ENCODE measurements at regions not wholly inside any gene's neighbourhood (a gene's known extent, or its start where the extent isn't known, plus 50 kb on each side); places are given as distances from the start of the nearest gene placed in this dataset.
"Not testable (repeated sequence)": the region's sequence is repeated elsewhere in the genome, so short reads cannot be mapped to it uniquely, and the experiment has no call there.

- no peak for DNase-seq
Observed at GRCh38 chr5:92890841-92891244, 690.2 kb downstream of the NR2F1-AS1 start.

- no peak for DNase-seq
Observed at GRCh38 chr5:92889140-92889539, 691.9 kb downstream of the NR2F1-AS1 start.

GRCh38 chr5:92887254-92887653, 693.8 kb downstream of the NR2F1-AS1 start:
- no peak for DNase-seq

- DNase-seq: no peak
Observed at GRCh38 chr5:92886751-92887150, 694.3 kb downstream of the NR2F1-AS1 start.

- DNase-seq: peak in 3 of 56 donors; percentile 0 to 3 (median 1)
Observed at GRCh38 chr5:92885950-92886349, 695.1 kb downstream of the NR2F1-AS1 start.

- DNase-seq: no peak
Observed at GRCh38 chr5:92884469-92884868, 696.5 kb downstream of the NR2F1-AS1 start.

GRCh38 chr5:92879806-92880543, 701.0 kb downstream of the NR2F1-AS1 start:
- DNase-seq: no peak

GRCh38 chr5:92874790-92875189, 706.2 kb downstream of the NR2F1-AS1 start:
- DNase-seq: no peak

GRCh38 chr5:92868442-92868841, 712.6 kb downstream of the NR2F1-AS1 start:
- no peak for DNase-seq

- DNase-seq: no peak
Observed at GRCh38 chr5:92864591-92864990, 716.4 kb downstream of the NR2F1-AS1 start.

GRCh38 chr5:92863666-92864065, 717.4 kb downstream of the NR2F1-AS1 start:
- no peak for DNase-seq

- no peak for DNase-seq
Observed at GRCh38 chr5:92861531-92862285, 719.3 kb downstream of the NR2F1-AS1 start.

- DNase-seq: no peak
Observed at GRCh38 chr5:92860061-92860460, 721.0 kb downstream of the NR2F1-AS1 start.

GRCh38 chr5:92852219-92852618, 728.8 kb downstream of the NR2F1-AS1 start:
- DNase-seq: no peak

- DNase-seq: no peak
Observed at GRCh38 chr5:92850886-92851285, 730.1 kb downstream of the NR2F1-AS1 start.

GRCh38 chr5:92849756-92850155, 731.3 kb downstream of the NR2F1-AS1 start:
- DNase-seq: no peak

GRCh38 chr5:92841604-92842155, 739.3 kb downstream of the NR2F1-AS1 start:
- DNase-seq: no peak

GRCh38 chr5:92838253-92838652, 742.8 kb downstream of the NR2F1-AS1 start:
- DNase-seq: no peak

GRCh38 chr5:92836855-92837755, 743.9 kb downstream of the NR2F1-AS1 start:
- DNase-seq: no peak

- DNase-seq: no peak
Observed at GRCh38 chr5:92835712-92836111, 745.3 kb downstream of the NR2F1-AS1 start.

- DNase-seq: not testable (repeated sequence)
Observed at GRCh38 chr5:92823551-92823950, 757.5 kb downstream of the NR2F1-AS1 start.

All from nucleus accumbens (tissue), 56 donors.